SU-DHL-6 (cell line): ENCODE measurements at regions not wholly inside any gene's neighbourhood (a gene's known extent, or its start where the extent isn't known, plus 50 kb on each side); places are given as distances from the start of the nearest gene placed in this dataset.
"Not testable (repeated sequence)": the region's sequence is repeated elsewhere in the genome, so short reads cannot be mapped to it uniquely, and the experiment has no call there.

Experiments
- H2AFZ ChIP-seq: fragments of 200-600 bp; sonication (generic); 2 replicates; pipeline ENCODE4 v1.6.1; 2014; ENCODE audit warnings: low read depth, mild to moderate bottlenecking, moderate library complexity, mixed read lengths, antibody characterized with exemption, low read length; ENCODE audit not compliant: severe bottlenecking
- H3F3A ChIP-seq: fragments of 200-600 bp; shearing (Covaris generic); 2 replicates; pipeline ENCODE4 v1.6.0; 2016; ENCODE audit warnings: antibody characterized with exemption, mild to moderate bottlenecking; ENCODE audit not compliant: insufficient read depth
- H3K27ac ChIP-seq: fragments of 200-600 bp; sonication (generic); 2 replicates; pipeline ENCODE4 v1.5.1; 2016; ENCODE audit warnings: low read depth, mild to moderate bottlenecking, low read length, moderate library complexity, mixed read lengths
- H3K27me3 ChIP-seq: fragments of 200-600 bp; sonication (generic), shearing (Covaris generic); 2 replicates; pipeline ENCODE4 v1.6.0; 2014; ENCODE audit warnings: mild to moderate bottlenecking, low read length
- H3K36me3 ChIP-seq: fragments of 200-600 bp; sonication (generic); 2 replicates; pipeline ENCODE4 v1.6.1; 2014; ENCODE audit warnings: mild to moderate bottlenecking, low read length, mixed read lengths
- H3K4me2 ChIP-seq: fragments of 300-600, 200-600 bp; shearing (Covaris generic), sonication (generic); 2 replicates; pipeline ENCODE4 v1.6.0; 2014; ENCODE audit warnings: low read length, low read depth, mild to moderate bottlenecking; ENCODE audit not compliant: poor library complexity, severe bottlenecking
- H3K4me3 ChIP-seq: fragments of 200-600 bp; sonication (generic); 2 replicates; pipeline ENCODE4 v1.5.1; 2014; ENCODE audit warnings: antibody characterized with exemption, low read length, mild to moderate bottlenecking, mixed read lengths; ENCODE audit not compliant: insufficient read depth, poor library complexity, severe bottlenecking
- H3K79me2 ChIP-seq: fragments of 200-600 bp; sonication (generic); 2 replicates; pipeline ENCODE4 v1.6.1; 2014; ENCODE audit warnings: mild to moderate bottlenecking, low read length, moderate library complexity; ENCODE audit not compliant: insufficient read depth
- H3K9ac ChIP-seq: fragments of 200-600 bp; sonication (generic); 2 replicates; pipeline ENCODE4 v1.7.0; 2014; ENCODE audit warnings: mild to moderate bottlenecking, low read length
- H3K9me2 ChIP-seq: fragments of 200-600 bp; sonication (generic); replicated peaks from 2 replicates; pipeline ENCODE4 v1.6.1; 2014; ENCODE audit warnings: low read length; ENCODE audit not compliant: insufficient read depth
- H3K9me3 ChIP-seq: fragments of 200-600 bp; sonication (generic); 2 replicates; pipeline ENCODE4 v1.6.1; 2014; ENCODE audit warnings: low read length, mixed read lengths; ENCODE audit not compliant: insufficient read depth
- H4K20me1 ChIP-seq: fragments of 200-600 bp; sonication (generic); 2 replicates; pipeline ENCODE4 v1.6.1; 2014; ENCODE audit warnings: low read depth, mild to moderate bottlenecking, antibody characterized with exemption, low read length, moderate library complexity, mixed read lengths
- EZH2phosphoT487 ChIP-seq: fragments of 200-600 bp; sonication (generic), shearing (Covaris generic); conservative IDR thresholded peaks from 2 replicates; pipeline ENCODE4 v1.6.1; 2018; ENCODE audit warnings: mild to moderate bottlenecking, antibody characterized with exemption, low read length, moderate library complexity, mixed read lengths
- TF ChIP-seq, protein P1 (sequence below): fragments of 200-600 bp; sonication (generic); IDR thresholded peaks from one replicate; pipeline ENCODE4 v1.5.1; 2017; ENCODE audit warnings: antibody characterized with exemption, mild to moderate bottlenecking, low read length, moderate library complexity; ENCODE audit not compliant: insufficient read depth, poor library complexity, severe bottlenecking

DNA sequence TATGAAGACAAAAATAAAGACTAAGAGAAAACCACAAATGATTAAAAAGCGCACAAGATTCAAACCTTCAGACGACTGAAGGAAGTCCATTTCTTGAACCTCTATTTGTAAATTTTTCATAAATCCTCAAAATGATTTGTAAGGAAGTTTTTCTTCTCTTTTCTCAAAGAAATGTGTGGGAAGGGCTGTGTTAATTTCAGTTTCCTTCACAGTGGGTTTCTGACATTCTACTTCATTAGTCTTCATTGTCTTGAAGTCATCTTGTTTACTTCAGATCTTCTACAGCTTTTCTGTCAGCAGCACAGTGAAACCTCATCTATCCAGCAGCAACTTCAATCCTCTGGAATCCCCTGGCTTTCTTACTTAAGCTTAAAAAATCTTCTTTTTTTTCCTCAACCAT, 87.6 kb upstream of the MYLIP start:
- Histone ChIP-seq H3K9me3 (no peaks in the 10 kb centered on the region), H3F3A (no peaks in the 10 kb centered on the region), H3K36me3 (no peaks in the 10 kb centered on the region), H3K9me2 (no peaks in the 10 kb centered on the region), H3K4me2 (no peak overlapping the region), H3K79me2 (no peaks in the 10 kb centered on the region), H3K4me3 (no peak overlapping the region), H3K9ac (no peak overlapping the region), H2AFZ (no peak overlapping the region), H4K20me1 (no peaks in the 10 kb centered on the region), H3K27ac (no peak overlapping the region), H3K27me3 (no peaks in the 10 kb centered on the region)
- no peak for TF ChIP-seq EZH2phosphoT487

DNA sequence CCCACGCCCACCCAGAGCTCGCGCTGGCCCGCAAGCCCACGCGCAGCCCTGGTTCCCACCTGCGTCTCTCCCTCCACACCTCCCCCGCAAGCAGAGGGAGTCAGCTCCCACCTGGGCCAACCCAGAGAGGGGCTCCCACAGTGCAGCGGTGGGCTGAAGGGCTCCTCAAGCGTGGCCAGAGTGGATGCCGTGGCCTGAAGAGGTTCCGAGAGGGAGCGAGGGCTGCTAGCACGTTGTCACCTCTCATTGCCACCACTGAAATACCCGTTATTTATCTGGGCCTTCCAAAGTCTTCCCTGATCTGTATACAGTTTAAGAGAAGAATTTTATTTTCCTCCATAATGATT, 88.3 kb upstream of the MYLIP start:
- Histone ChIP-seq H3K27me3 (no peaks in the 10 kb centered on the region), H3K9me2 (no peaks in the 10 kb centered on the region), H3K4me2 (no peak overlapping the region)

DNA sequence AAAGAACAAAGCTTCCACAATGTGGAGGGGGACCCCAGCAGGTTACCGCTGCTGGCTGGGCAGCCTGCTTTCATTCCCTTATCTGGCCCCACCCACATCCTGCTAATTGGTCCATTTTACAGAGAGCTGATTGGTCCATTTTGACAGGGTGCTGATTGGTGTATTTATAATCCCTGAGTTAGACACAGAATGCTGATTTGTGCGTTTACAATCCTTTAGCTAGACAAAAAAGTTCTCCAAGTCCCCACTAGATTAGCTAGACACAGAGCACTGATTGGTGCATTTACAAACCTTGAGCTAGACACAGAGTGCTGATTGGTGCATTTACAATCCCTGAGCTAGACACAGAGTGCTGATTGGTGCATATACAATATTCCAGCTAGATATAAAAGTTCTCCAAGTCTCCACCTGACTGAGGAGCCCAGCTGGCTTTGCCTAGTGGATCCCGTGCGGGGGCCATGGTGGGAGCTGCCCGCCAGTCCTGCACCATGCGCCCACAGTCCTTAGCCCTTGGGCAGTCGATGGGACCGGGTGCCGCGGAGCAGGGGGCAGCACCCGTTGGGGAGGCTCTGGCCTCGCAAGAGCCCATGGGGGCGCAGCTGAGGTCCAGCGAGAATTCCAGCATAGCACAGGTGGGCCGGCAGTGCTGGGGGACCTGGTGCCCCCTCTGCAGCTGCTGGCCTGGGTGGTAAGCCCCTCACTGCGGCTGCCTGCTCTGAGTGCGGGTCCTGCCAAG, 88.8 kb upstream of the MYLIP start:
- not testable (repeated sequence) for H3K27ac ChIP-seq, H3K9me2 ChIP-seq, H3K4me2 ChIP-seq, H3K36me3 ChIP-seq, H3K9ac ChIP-seq, H3K27me3 ChIP-seq, H2AFZ ChIP-seq, H3F3A ChIP-seq, H3K79me2 ChIP-seq, H3K4me3 ChIP-seq, H4K20me1 ChIP-seq, H3K9me3 ChIP-seq

More for the DNA sequence above, 88.3 kb upstream of the MYLIP start:
- no peak overlapping the region for H3K4me3 ChIP-seq
- no peak overlapping the region for H3K9ac ChIP-seq
- H3K9me3 ChIP-seq, result no peaks in the 10 kb centered on the region
- TF ChIP-seq EZH2phosphoT487, result no peak
- TF ChIP-seq, protein P1, sequence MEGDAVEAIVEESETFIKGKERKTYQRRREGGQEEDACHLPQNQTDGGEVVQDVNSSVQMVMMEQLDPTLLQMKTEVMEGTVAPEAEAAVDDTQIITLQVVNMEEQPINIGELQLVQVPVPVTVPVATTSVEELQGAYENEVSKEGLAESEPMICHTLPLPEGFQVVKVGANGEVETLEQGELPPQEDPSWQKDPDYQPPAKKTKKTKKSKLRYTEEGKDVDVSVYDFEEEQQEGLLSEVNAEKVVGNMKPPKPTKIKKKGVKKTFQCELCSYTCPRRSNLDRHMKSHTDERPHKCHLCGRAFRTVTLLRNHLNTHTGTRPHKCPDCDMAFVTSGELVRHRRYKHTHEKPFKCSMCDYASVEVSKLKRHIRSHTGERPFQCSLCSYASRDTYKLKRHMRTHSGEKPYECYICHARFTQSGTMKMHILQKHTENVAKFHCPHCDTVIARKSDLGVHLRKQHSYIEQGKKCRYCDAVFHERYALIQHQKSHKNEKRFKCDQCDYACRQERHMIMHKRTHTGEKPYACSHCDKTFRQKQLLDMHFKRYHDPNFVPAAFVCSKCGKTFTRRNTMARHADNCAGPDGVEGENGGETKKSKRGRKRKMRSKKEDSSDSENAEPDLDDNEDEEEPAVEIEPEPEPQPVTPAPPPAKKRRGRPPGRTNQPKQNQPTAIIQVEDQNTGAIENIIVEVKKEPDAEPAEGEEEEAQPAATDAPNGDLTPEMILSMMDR, result no peak
- H3F3A ChIP-seq, result no peaks in the 10 kb centered on the region
- H3K36me3 ChIP-seq, result no peaks in the 10 kb centered on the region
- no peak overlapping the region for H2AFZ ChIP-seq
- H4K20me1 ChIP-seq, result no peaks in the 10 kb centered on the region
- no peak overlapping the region for H3K27ac ChIP-seq
- H3K79me2 ChIP-seq, result no peaks in the 10 kb centered on the region

DNA sequence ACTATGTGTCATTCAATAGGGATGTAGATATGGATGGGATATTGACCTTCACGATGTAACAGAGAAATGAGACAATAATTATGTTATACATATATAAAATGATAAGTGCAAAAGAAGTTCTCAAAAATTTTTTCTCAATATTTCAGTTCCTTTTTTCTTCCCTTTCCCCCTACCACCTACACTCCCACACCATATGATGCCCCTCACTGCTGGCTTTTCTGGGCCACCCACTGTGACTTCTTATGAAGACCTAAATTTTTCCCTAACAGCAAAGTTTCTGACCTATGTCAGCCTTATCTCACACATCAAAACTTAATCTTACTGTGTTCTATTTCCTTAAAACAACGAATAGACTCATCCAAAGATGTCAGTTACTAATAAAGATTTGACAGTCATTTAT, 89.9 kb upstream of the MYLIP start:
- H3K79me2 ChIP-seq, result no peaks in the 10 kb centered on the region
- H3K27ac ChIP-seq, result no peak overlapping the region
- H3K9me3 ChIP-seq, result no peaks in the 10 kb centered on the region
- no peak overlapping the region for H2AFZ ChIP-seq
- no peak overlapping the region for H3K9ac ChIP-seq
- no peaks in the 10 kb centered on the region for H3K27me3 ChIP-seq
- no peaks in the 10 kb centered on the region for H3F3A ChIP-seq
- no peak overlapping the region for H3K4me3 ChIP-seq
- TF ChIP-seq, protein P1, result no peak
- TF ChIP-seq EZH2phosphoT487, result no peak
- no peaks in the 10 kb centered on the region for H4K20me1 ChIP-seq
- H3K4me2 ChIP-seq, result no peak overlapping the region
- H3K36me3 ChIP-seq, result no peaks in the 10 kb centered on the region
- no peaks in the 10 kb centered on the region for H3K9me2 ChIP-seq
